ENCODE measurements at regions not wholly inside any gene's neighbourhood (a gene's known extent, or its start where the extent isn't known, plus 50 kb on each side); places are given as distances from the start of the nearest gene placed in this dataset.
"Not testable (repeated sequence)": the region's sequence is repeated elsewhere in the genome, so short reads cannot be mapped to it uniquely, and the experiment has no call there.

- peak; percentile 29 for TF ChIP-seq CTCF (IDR thresholded peaks at IDR 0.05; ENCODE audit: extremely low read depth, insufficient read depth, missing control alignments)
- DNase-seq (ENCODE audit: low spot score); in situ Hi-C loops (cut with MboI; ENCODE audit: low pct_unique_long_range_greater_than_20kb, low sequenced_read_pairs, unreplicated experiment): not testable (repeated sequence)
These were observed 127.2 kb upstream of the CCZ1B start for GRCh38 chr7:6953138-6953797.

GRCh38 chr7:6953798-6954181, 127.7 kb upstream of the CCZ1B start:
- in situ Hi-C loops (cut with MboI; ENCODE audit: low pct_unique_long_range_greater_than_20kb, low sequenced_read_pairs, unreplicated experiment); DNase-seq (ENCODE audit: low spot score): not testable (repeated sequence)

GRCh38 chr7:6955385-6955784, 129.3 kb upstream of the CCZ1B start:
- in situ Hi-C loops (cut with MboI; ENCODE audit: low pct_unique_long_range_greater_than_20kb, low sequenced_read_pairs, unreplicated experiment); DNase-seq (ENCODE audit: low spot score): not testable (repeated sequence)

GRCh38 chr7:6955990-6956566, 130.0 kb upstream of the CCZ1B start:
- DNase-seq (ENCODE audit: low spot score); in situ Hi-C loops (cut with MboI; ENCODE audit: low pct_unique_long_range_greater_than_20kb, low sequenced_read_pairs, unreplicated experiment): not testable (repeated sequence)

- DNase-seq (ENCODE audit: low spot score); in situ Hi-C loops (cut with MboI; ENCODE audit: low pct_unique_long_range_greater_than_20kb, low sequenced_read_pairs, unreplicated experiment): not testable (repeated sequence)
These were observed 132.3 kb upstream of the CCZ1B start for GRCh38 chr7:6958371-6958770.

GRCh38 chr7:6959942-6960341, 133.9 kb upstream of the CCZ1B start:
- in situ Hi-C loops (cut with MboI; ENCODE audit: low pct_unique_long_range_greater_than_20kb, low sequenced_read_pairs, unreplicated experiment); DNase-seq (ENCODE audit: low spot score): not testable (repeated sequence)

- DNase-seq (ENCODE audit: low spot score); in situ Hi-C loops (cut with MboI; ENCODE audit: low pct_unique_long_range_greater_than_20kb, low sequenced_read_pairs, unreplicated experiment): not testable (repeated sequence)
These were observed 136.8 kb upstream of the CCZ1B start for GRCh38 chr7:6962871-6963270.

- in situ Hi-C loops (cut with MboI; ENCODE audit: low pct_unique_long_range_greater_than_20kb, low sequenced_read_pairs, unreplicated experiment); DNase-seq (ENCODE audit: low spot score): not testable (repeated sequence)
- peak; percentile 38 for TF ChIP-seq CTCF (IDR thresholded peaks at IDR 0.05; ENCODE audit: extremely low read depth, insufficient read depth, missing control alignments)
These were observed 139.0 kb upstream of the CCZ1B start for GRCh38 chr7:6965051-6965450.

GRCh38 chr7:6970180-6970579, 144.1 kb upstream of the CCZ1B start:
- DNase-seq (ENCODE audit: low spot score); in situ Hi-C loops (cut with MboI; ENCODE audit: low pct_unique_long_range_greater_than_20kb, low sequenced_read_pairs, unreplicated experiment): not testable (repeated sequence)

GRCh38 chr7:6974876-6975275, 148.8 kb upstream of the CCZ1B start:
- in situ Hi-C loops (cut with MboI; ENCODE audit: low pct_unique_long_range_greater_than_20kb, low sequenced_read_pairs, unreplicated experiment); DNase-seq (ENCODE audit: low spot score): not testable (repeated sequence)

- DNase-seq (ENCODE audit: low spot score); in situ Hi-C loops (cut with MboI; ENCODE audit: low pct_unique_long_range_greater_than_20kb, low sequenced_read_pairs, unreplicated experiment): not testable (repeated sequence)
These were observed 149.3 kb upstream of the CCZ1B start for GRCh38 chr7:6975346-6975745.

GRCh38 chr7:6977368-6977767, 151.3 kb upstream of the CCZ1B start:
- in situ Hi-C loops (cut with MboI; ENCODE audit: low pct_unique_long_range_greater_than_20kb, low sequenced_read_pairs, unreplicated experiment); DNase-seq (ENCODE audit: low spot score): not testable (repeated sequence)

- in situ Hi-C loops (cut with MboI; ENCODE audit: low pct_unique_long_range_greater_than_20kb, low sequenced_read_pairs, unreplicated experiment); DNase-seq (ENCODE audit: low spot score): not testable (repeated sequence)
These were observed 152.3 kb upstream of the CCZ1B start for GRCh38 chr7:6978326-6978725.

- DNase-seq (ENCODE audit: low spot score); in situ Hi-C loops (cut with MboI; ENCODE audit: low pct_unique_long_range_greater_than_20kb, low sequenced_read_pairs, unreplicated experiment): not testable (repeated sequence)
These were observed 153.4 kb upstream of the CCZ1B start for GRCh38 chr7:6979456-6979855.

GRCh38 chr7:6982375-6982774, 156.3 kb upstream of the CCZ1B start:
- DNase-seq (ENCODE audit: low spot score); in situ Hi-C loops (cut with MboI; ENCODE audit: low pct_unique_long_range_greater_than_20kb, low sequenced_read_pairs, unreplicated experiment): not testable (repeated sequence)

GRCh38 chr7:6986892-6987291, 160.8 kb upstream of the CCZ1B start:
- in situ Hi-C loops (cut with MboI; ENCODE audit: low pct_unique_long_range_greater_than_20kb, low sequenced_read_pairs, unreplicated experiment); DNase-seq (ENCODE audit: low spot score): not testable (repeated sequence)
